Breast epithelium (tissue), 3 donors: ENCODE measurements at regions not wholly inside any gene's neighbourhood (a gene's known extent, or its start where the extent isn't known, plus 50 kb on each side); places are given as distances from the start of the nearest gene placed in this dataset.

Experiments used
- CTCF ChIP-seq, 3 donors: fragments of 450-650 bp; IDR thresholded peaks; one replicate each; pipeline ENCODE4 v1.5.1; 2016 to 2017; ENCODE audit warnings: antibody characterized with exemption in 3 of 3, mild to moderate bottlenecking in 3 of 3, moderate library complexity in 3 of 3
- POLR2A ChIP-seq: fragments of 450-650 bp; IDR thresholded peaks from one replicate; pipeline ENCODE4 v1.6.1; 2016; ENCODE audit warnings: antibody characterized with exemption, mild to moderate bottlenecking, moderate library complexity

GRCh38 chr22:20652130-20652529, 121.8 kb upstream of the SERPIND1 start:
- TF ChIP-seq CTCF (IDR thresholded peaks at IDR 0.05): no peak
- TF ChIP-seq POLR2A: no peak
